Small intestine (tissue), 7 donors: ENCODE measurements at regions not wholly inside any gene's neighbourhood (a gene's known extent, or its start where the extent isn't known, plus 50 kb on each side); places are given as distances from the start of the nearest gene placed in this dataset.

ENCODE experiments used
- DNase-seq, 2 donors: peaks; one replicate each; pipeline versions ENCODE4 v3.0.0 to v3.0.0-alpha.2; 2013
- FAIRE-seq: peaks from 2 replicates; lab custom pipeline; 2012; peaks lifted over from hg19 to GRCh38; lab: Jason Lieb, UNC
- H3K27ac ChIP-seq, 3 donors: one replicate each; pipeline ENCODE4 v1.5.1; 2013; ENCODE audit warnings: low read length in 2 of 3, mild to moderate bottlenecking in 2 of 3, control low read depth in 1 of 3, inconsistent platforms in 1 of 3, low read depth in 1 of 3, moderate library complexity in 1 of 3
- H3K27me3 ChIP-seq, 3 donors: one replicate each; pipeline ENCODE4 v1.6.1; 2013; ENCODE audit warnings: low read length in 3 of 3, inconsistent platforms in 1 of 3; ENCODE audit not compliant: control insufficient read depth in 3 of 3, insufficient read depth in 3 of 3
- H3K36me3 ChIP-seq, 3 donors: one replicate each; pipeline ENCODE4 v1.6.1; 2013; ENCODE audit warnings: low read length in 3 of 3, inconsistent platforms in 1 of 3, low read depth in 1 of 3, mild to moderate bottlenecking in 1 of 3, moderate library complexity in 1 of 3; ENCODE audit not compliant: control insufficient read depth in 3 of 3, insufficient read depth in 2 of 3
- H3K4me1 ChIP-seq, 3 donors: one replicate each; pipeline ENCODE4 v1.6.1; 2013; ENCODE audit warnings: low read length in 2 of 3, inconsistent platforms in 1 of 3, low read depth in 1 of 3, mild to moderate bottlenecking in 1 of 3, moderate library complexity in 1 of 3; ENCODE audit not compliant: control insufficient read depth in 3 of 3, insufficient read depth in 2 of 3
- H3K4me3 ChIP-seq, 3 donors: one replicate each; pipeline ENCODE4 v1.5.1; 2013; ENCODE audit warnings: low read length in 3 of 3, control low read depth in 1 of 3, inconsistent platforms in 1 of 3, low read depth in 1 of 3, mild to moderate bottlenecking in 1 of 3, moderate library complexity in 1 of 3
- H3K9me3 ChIP-seq, 2 donors: one replicate each; pipeline ENCODE4 v1.6.1; 2013; ENCODE audit warnings: low read depth in 1 of 2, low read length in 1 of 2; ENCODE audit not compliant: control insufficient read depth in 2 of 2, insufficient read depth in 1 of 2
- WGBS, 3 donors: extraction: QIAGEN DNeasy Blood & Tissue Kit; methylation state at CpG; one replicate each; pipeline ENCODE4 v1.1.7; 2013; 5-methylcytosine and 5-hydroxymethylcytosine counted together
- donor health status: healthy with polysubstance abuse.
- donor health status: control.
- donor health status: control.
- donor health status: Bipolar disorder and iron deficiency.
- donor health status: healthy.

GRCh38 chr13:60936281-60936680 is 479.4 kb downstream of the PCDH20 start:
- WGBS, 3 donors = 63 to 74% (median 63%) methylated on average over 3 of the region's 3 CpGs

GRCh38 chr13:60933638-60934037 is 482.0 kb downstream of the PCDH20 start:
- Histone ChIP-seq H3K36me3 (no peaks in the 10 kb centered on the region), H3K27ac (no peak overlapping the region), H3K27me3 (no peaks in the 10 kb centered on the region), H3K9me3 (no peaks in the 10 kb centered on the region), H3K4me1 (no peaks in the 10 kb centered on the region), H3K4me3 (no peak overlapping the region)
- no peak for DNase-seq
- no peak for FAIRE-seq
- WGBS, 3 donors = 53 to 70% (median 70%) methylated on average over 2 of the region's 2 CpGs

More at GRCh38 chr13:60936281-60936680, 479.4 kb downstream of the PCDH20 start:
- H3K9me3 ChIP-seq = no peaks in the 10 kb centered on the region
- no peaks in the 10 kb centered on the region for H3K4me1 ChIP-seq
- no peak overlapping the region for H3K27ac ChIP-seq
- H3K27me3 ChIP-seq = no peaks in the 10 kb centered on the region
- H3K4me3 ChIP-seq = no peak overlapping the region
- FAIRE-seq (no peak), DNase-seq (no peak)
- no peaks in the 10 kb centered on the region for H3K36me3 ChIP-seq

- FAIRE-seq (no peak), DNase-seq (no peak)
- no peaks in the 10 kb centered on the region for H3K27me3 ChIP-seq
- no peaks in the 10 kb centered on the region for H3K4me1 ChIP-seq
- H3K36me3 ChIP-seq = no peaks in the 10 kb centered on the region
- 20 to 58% (median 23%) methylated on average over 4 of the region's 4 CpGs for WGBS, 3 donors
- H3K4me3 ChIP-seq = no peak overlapping the region
- no peaks in the 10 kb centered on the region for H3K9me3 ChIP-seq
- H3K27ac ChIP-seq = no peak overlapping the region
These were observed 483.6 kb downstream of the PCDH20 start for GRCh38 chr13:60931858-60932546.

- Histone ChIP-seq H3K4me1 (no peaks in the 10 kb centered on the region), H3K27ac (no peak overlapping the region), H3K9me3 (no peaks in the 10 kb centered on the region), H3K4me3 (no peak overlapping the region), H3K36me3 (no peaks in the 10 kb centered on the region), H3K27me3 (no peaks in the 10 kb centered on the region)
- FAIRE-seq (no peak), DNase-seq (no peak)
- whole genome bisulfite sequencing, 3 donors = 79 to 82% (median 80%) methylated on average over 3 of the region's 3 CpGs
These were observed 490.0 kb downstream of the PCDH20 start for GRCh38 chr13:60925686-60926085.

- no peak overlapping the region for H3K27ac ChIP-seq
- DNase-seq (no peak), FAIRE-seq (no peak)
- H3K36me3 ChIP-seq = no peaks in the 10 kb centered on the region
- H3K4me3 ChIP-seq = no peak overlapping the region
- no peaks in the 10 kb centered on the region for H3K4me1 ChIP-seq
- H3K27me3 ChIP-seq = no peaks in the 10 kb centered on the region
- H3K9me3 ChIP-seq = no peaks in the 10 kb centered on the region
- 72 to 92% (median 91%) methylated on average over 2 of the region's 2 CpGs for WGBS, 3 donors
These were observed 490.8 kb downstream of the PCDH20 start for GRCh38 chr13:60924856-60925255.

GRCh38 chr13:60922576-60923231 is 492.9 kb downstream of the PCDH20 start:
- no peaks in the 10 kb centered on the region for H3K36me3 ChIP-seq
- no peaks in the 10 kb centered on the region for H3K27me3 ChIP-seq
- DNase-seq (no peak), FAIRE-seq (no peak)
- H3K9me3 ChIP-seq = no peaks in the 10 kb centered on the region
- no peak overlapping the region for H3K4me3 ChIP-seq
- H3K27ac ChIP-seq = no peak overlapping the region
- H3K4me1 ChIP-seq = no peaks in the 10 kb centered on the region
- 38 to 49% (median 41%) methylated on average over 6 of the region's 6 CpGs for WGBS, 3 donors

GRCh38 chr13:60893801-60894200 is 496.8 kb downstream of the TDRD3 start:
- H3K9me3 ChIP-seq = no peaks in the 10 kb centered on the region
- no peaks in the 10 kb centered on the region for H3K27me3 ChIP-seq
- WGBS, 3 donors = 23 to 24% (median 24%) methylated on average over 1 of the region's 1 CpG
- no peaks in the 10 kb centered on the region for H3K36me3 ChIP-seq
- DNase-seq (no peak), FAIRE-seq (no peak)
- H3K27ac ChIP-seq = no peak overlapping the region
- no peaks in the 10 kb centered on the region for H3K4me1 ChIP-seq
- H3K4me3 ChIP-seq = no peak overlapping the region

GRCh38 chr13:60887711-60888110 is 490.7 kb downstream of the TDRD3 start:
- WGBS, 3 donors = 86 to 92% (median 88%) methylated on average over 2 of the region's 2 CpGs
- Histone ChIP-seq H3K27me3 (no peaks in the 10 kb centered on the region), H3K27ac (no peak overlapping the region), H3K4me1 (no peaks in the 10 kb centered on the region), H3K4me3 (no peak overlapping the region), H3K36me3 (no peaks in the 10 kb centered on the region), H3K9me3 (no peaks in the 10 kb centered on the region)
- no peak for FAIRE-seq
- no peak for DNase-seq
